SH-SY5Y (cell line): ENCODE measurements at regions not wholly inside any gene's neighbourhood (a gene's known extent, or its start where the extent isn't known, plus 50 kb on each side); places are given as distances from the start of the nearest gene placed in this dataset.

Source experiments
- GATA2 ChIP-seq: IDR thresholded peaks from 2 replicates; pipeline ENCODE4 v1.6.1; 2011; ENCODE audit warnings: mild to moderate bottlenecking, low read depth, low read length
- GATA3 ChIP-seq: IDR thresholded peaks from 2 replicates; pipeline ENCODE4 v1.6.1; 2011; ENCODE audit warnings: low read depth, mild to moderate bottlenecking, low read length, moderate library complexity

GRCh38 chr5:96576876-96577275 lies 85.3 kb upstream of the CAST start:
- TF ChIP-seq GATA3: no peak
- TF ChIP-seq GATA2: no peak
